GM04503 (cell line): ENCODE measurements at regions not wholly inside any gene's neighbourhood (a gene's known extent, or its start where the extent isn't known, plus 50 kb on each side); places are given as distances from the start of the nearest gene placed in this dataset.
"Not testable (repeated sequence)": the region's sequence is repeated elsewhere in the genome, so short reads cannot be mapped to it uniquely, and the experiment has no call there.

ENCODE experiments used
- DNase-seq: peaks from one replicate; pipeline ENCODE4 v3.0.0-alpha.2; 2012; ENCODE audit warnings: low read depth

GRCh38 chr11:107276077-107276476 lies 181.5 kb downstream of the CWF19L2 start:
- no peak for DNase-seq

GRCh38 chr11:107275632-107276031 lies 182.0 kb downstream of the CWF19L2 start:
- DNase-seq, result no peak

GRCh38 chr11:107274138-107274537 lies 183.5 kb downstream of the CWF19L2 start:
- no peak for DNase-seq

GRCh38 chr11:107272561-107272960 lies 185.1 kb downstream of the CWF19L2 start:
- no peak for DNase-seq

GRCh38 chr11:107271425-107271824 lies 186.2 kb downstream of the CWF19L2 start:
- DNase-seq, result no peak

- no peak for DNase-seq
Measured at GRCh38 chr11:107268977-107269376, 188.6 kb downstream of the CWF19L2 start.

- no peak for DNase-seq
Measured at GRCh38 chr11:107266455-107266854, 191.2 kb downstream of the CWF19L2 start.

GRCh38 chr11:107265591-107266121 lies 192.0 kb downstream of the CWF19L2 start:
- DNase-seq, result no peak

GRCh38 chr11:107263844-107264563 lies 193.6 kb downstream of the CWF19L2 start:
- DNase-seq, result no peak

- DNase-seq, result no peak
Measured at GRCh38 chr11:107259811-107260221, 197.8 kb downstream of the CWF19L2 start.

GRCh38 chr11:107257710-107258109 lies 199.9 kb downstream of the CWF19L2 start:
- no peak for DNase-seq

GRCh38 chr11:107253661-107254060 lies 204.0 kb downstream of the CWF19L2 start:
- not testable (repeated sequence) for DNase-seq

- DNase-seq, result no peak
Measured at GRCh38 chr11:107252429-107253161, 205.0 kb downstream of the CWF19L2 start.

GRCh38 chr11:107251298-107251697 lies 206.3 kb downstream of the CWF19L2 start:
- DNase-seq, result no peak

- no peak for DNase-seq
Measured at GRCh38 chr11:107250017-107250416, 207.6 kb downstream of the CWF19L2 start.

GRCh38 chr11:107249054-107249453 lies 208.6 kb downstream of the CWF19L2 start:
- DNase-seq, result no peak

- no peak for DNase-seq
Measured at GRCh38 chr11:107247167-107247861, 210.3 kb downstream of the CWF19L2 start.

GRCh38 chr11:107243929-107244328 lies 213.7 kb downstream of the CWF19L2 start:
- no peak for DNase-seq

GRCh38 chr11:107232451-107232850 lies 214.2 kb upstream of the GUCY1A2 start:
- no peak for DNase-seq

- no peak for DNase-seq
Measured at GRCh38 chr11:107224836-107225235, 206.6 kb upstream of the GUCY1A2 start.

GRCh38 chr11:107222916-107223460 lies 204.7 kb upstream of the GUCY1A2 start:
- DNase-seq, result no peak

- no peak for DNase-seq
Measured at GRCh38 chr11:107222431-107222830, 204.2 kb upstream of the GUCY1A2 start.
